Astrocyte of the hippocampus (primary cell): ENCODE measurements at regions not wholly inside any gene's neighbourhood (a gene's known extent, or its start where the extent isn't known, plus 50 kb on each side); places are given as distances from the start of the nearest gene placed in this dataset.

ENCODE experiments used
- DNase-seq: peaks from one replicate; pipeline ENCODE4 v3.0.0; 2011; ENCODE audit warnings: low read depth, low spot score

DNA sequence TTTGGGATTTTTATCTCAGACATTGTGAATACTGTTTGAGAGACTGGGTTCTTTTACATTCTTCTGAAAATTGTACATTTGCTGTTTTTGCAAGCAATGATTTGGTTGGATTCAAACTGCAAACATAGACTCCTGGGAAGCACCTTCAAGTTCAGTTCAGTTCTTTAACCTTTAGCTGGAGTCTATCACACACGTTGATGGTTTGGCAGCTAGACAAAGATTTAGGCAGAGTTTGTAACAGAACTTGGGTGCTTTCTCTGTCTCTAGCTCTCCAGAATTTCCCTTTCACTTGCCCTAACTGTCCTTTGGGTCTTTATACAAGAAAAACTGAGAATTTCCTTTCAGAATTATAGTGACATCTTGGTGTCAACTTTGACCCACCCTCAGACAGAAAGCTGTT, 556.6 kb downstream of the DIAPH3 start:
- no peak for DNase-seq

DNA sequence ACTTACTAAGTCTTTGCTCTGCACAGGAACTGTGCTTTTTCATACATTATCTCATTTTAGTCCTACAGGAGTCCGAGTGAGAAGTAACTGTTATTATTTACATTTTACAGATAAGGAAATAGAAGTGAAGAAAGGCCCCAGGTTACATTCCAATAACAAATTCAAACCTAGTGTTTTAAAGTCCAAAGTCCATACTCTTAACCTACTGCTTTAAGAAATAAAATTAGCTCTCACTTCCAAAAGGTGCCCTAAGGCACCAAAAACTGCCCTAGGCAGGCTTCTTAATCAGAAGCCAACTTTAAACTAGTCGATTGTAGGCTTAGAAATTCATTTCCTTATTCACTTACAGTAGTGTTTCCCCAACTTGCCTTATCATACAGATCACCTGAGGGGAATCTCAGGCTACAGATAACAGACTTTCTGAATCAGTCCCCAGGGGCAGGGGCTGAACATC, 555.9 kb downstream of the DIAPH3 start:
- DNase-seq = no peak

DNA sequence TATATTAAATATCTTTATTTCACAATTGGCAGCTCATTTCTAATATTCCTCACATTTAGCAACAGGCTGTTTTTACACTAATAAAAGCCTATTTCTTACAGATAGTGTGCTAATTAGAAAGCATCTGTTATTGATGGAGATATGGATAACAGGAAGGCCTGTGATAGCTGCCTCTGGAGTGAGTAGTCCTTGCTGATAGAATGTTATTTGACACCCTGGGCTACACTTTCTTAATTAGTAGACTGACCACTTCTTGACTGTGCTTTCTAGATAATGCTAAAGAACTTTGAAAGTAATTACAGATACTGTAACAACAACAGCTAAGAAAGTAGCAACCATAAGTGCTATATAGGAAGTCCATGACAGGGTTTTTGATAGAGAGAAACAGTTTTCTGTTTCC, 554.3 kb downstream of the DIAPH3 start:
- no peak for DNase-seq
